ENCODE measurements at regions not wholly inside any gene's neighbourhood (a gene's known extent, or its start where the extent isn't known, plus 50 kb on each side); places are given as distances from the start of the nearest gene placed in this dataset.

DNA sequence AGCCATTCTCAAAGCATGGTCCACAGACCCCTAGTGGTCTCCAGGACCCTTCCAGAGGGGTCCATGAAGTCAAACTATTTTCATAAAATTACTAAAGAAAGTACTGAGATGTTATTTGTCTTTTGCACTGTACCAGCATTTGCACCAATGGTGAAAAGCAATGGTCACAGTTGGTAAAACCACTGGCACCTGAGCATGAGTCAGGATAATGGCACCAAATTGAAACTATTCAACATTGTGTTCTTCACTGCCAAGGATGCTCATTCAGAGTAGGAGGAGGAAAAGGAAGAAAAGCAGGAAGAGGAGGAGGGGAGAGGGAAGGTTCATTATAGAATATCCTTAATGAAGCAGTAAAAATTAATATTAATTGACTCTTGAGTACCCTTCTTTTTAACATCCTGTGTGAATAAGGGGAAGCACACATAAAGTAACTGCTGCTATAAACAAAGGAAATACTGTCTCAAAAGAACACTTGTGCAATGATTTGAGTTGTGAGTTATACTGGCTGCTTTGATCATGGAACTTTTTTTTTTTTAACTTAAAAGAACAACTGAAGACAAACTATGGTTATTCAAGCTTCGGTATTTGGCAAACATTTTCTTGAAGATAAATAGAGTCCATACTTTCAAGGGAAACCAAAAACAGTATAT, 60.2 kb downstream of the MPP7 start:
- TF ChIP-seq MED1 (CRISPR knock-in tag; IDR thresholded peaks at IDR 0.05; ENCODE audit: borderline replicate concordance): no peak
- TF ChIP-seq RBBP5 (IDR thresholded peaks at IDR 0.05; ENCODE audit: borderline replicate concordance, insufficient read depth, low read length, poor library complexity, severe bottlenecking): no peak
- no peak for TF ChIP-seq CTCF (IDR thresholded peaks at IDR 0.05 in 2 of 3, conservative IDR thresholded peaks at IDR 0.05 in 1 of 3; ENCODE audit: insufficient read depth in 2 of 3, low read depth in 1 of 3, low read length in 3 of 3)
- no peak for TF ChIP-seq CHD2 (IDR thresholded peaks at IDR 0.05; ENCODE audit: low read depth, low read length)
- TF ChIP-seq RAD21 (CRISPR knock-in tag; conservative IDR thresholded peaks at IDR 0.05 in 1 of 2, IDR thresholded peaks at IDR 0.05 in 1 of 2): no peak
- TF ChIP-seq POLR2B (IDR thresholded peaks at IDR 0.05; ENCODE audit: low read depth, partially characterized antibody): no peak
- TF ChIP-seq, protein P1, sequence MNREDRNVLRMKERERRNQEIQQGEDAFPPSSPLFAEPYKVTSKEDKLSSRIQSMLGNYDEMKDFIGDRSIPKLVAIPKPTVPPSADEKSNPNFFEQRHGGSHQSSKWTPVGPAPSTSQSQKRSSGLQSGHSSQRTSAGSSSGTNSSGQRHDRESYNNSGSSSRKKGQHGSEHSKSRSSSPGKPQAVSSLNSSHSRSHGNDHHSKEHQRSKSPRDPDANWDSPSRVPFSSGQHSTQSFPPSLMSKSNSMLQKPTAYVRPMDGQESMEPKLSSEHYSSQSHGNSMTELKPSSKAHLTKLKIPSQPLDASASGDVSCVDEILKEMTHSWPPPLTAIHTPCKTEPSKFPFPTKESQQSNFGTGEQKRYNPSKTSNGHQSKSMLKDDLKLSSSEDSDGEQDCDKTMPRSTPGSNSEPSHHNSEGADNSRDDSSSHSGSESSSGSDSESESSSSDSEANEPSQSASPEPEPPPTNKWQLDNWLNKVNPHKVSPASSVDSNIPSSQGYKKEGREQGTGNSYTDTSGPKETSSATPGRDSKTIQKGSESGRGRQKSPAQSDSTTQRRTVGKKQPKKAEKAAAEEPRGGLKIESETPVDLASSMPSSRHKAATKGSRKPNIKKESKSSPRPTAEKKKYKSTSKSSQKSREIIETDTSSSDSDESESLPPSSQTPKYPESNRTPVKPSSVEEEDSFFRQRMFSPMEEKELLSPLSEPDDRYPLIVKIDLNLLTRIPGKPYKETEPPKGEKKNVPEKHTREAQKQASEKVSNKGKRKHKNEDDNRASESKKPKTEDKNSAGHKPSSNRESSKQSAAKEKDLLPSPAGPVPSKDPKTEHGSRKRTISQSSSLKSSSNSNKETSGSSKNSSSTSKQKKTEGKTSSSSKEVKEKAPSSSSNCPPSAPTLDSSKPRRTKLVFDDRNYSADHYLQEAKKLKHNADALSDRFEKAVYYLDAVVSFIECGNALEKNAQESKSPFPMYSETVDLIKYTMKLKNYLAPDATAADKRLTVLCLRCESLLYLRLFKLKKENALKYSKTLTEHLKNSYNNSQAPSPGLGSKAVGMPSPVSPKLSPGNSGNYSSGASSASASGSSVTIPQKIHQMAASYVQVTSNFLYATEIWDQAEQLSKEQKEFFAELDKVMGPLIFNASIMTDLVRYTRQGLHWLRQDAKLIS (CRISPR knock-in tag; IDR thresholded peaks at IDR 0.05): no peak
- TF ChIP-seq, protein P2, sequence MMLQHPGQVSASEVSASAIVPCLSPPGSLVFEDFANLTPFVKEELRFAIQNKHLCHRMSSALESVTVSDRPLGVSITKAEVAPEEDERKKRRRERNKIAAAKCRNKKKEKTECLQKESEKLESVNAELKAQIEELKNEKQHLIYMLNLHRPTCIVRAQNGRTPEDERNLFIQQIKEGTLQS (IDR thresholded peaks at IDR 0.05): no peak
- TF ChIP-seq, protein P2 (CRISPR knock-in tag; conservative IDR thresholded peaks at IDR 0.05): no peak
- TF ChIP-seq ZBTB17 (CRISPR knock-in tag; IDR thresholded peaks at IDR 0.05): no peak
- no peak for TF ChIP-seq SRF (CRISPR knock-in tag; IDR thresholded peaks at IDR 0.05)
